Esophagus muscularis mucosa (tissue), 4 donors: ENCODE measurements at regions not wholly inside any gene's neighbourhood (a gene's known extent, or its start where the extent isn't known, plus 50 kb on each side); places are given as distances from the start of the nearest gene placed in this dataset.

Source experiments
- CTCF ChIP-seq, 3 experiments: fragments of 200-600 bp in 2 of 3; fragments of 450-650 bp in 1 of 3; sonication (generic) in 2 of 3; IDR thresholded peaks; one replicate each; pipeline ENCODE4 v1.5.1; 2017 to 2019; ENCODE audit warnings: antibody characterized with exemption in 3 of 3, mild to moderate bottlenecking in 2 of 3, moderate library complexity in 1 of 3
- EP300 ChIP-seq: sonication (generic); formaldehyde crosslinking; IDR thresholded peaks from one replicate; pipeline ENCODE4 v1.6.1; 2017; ENCODE audit warnings: antibody characterized with exemption
- POLR2A ChIP-seq: fragments of 450-650 bp; IDR thresholded peaks from one replicate; pipeline ENCODE4 v1.6.1; 2017; ENCODE audit warnings: antibody characterized with exemption, moderate library complexity, mild to moderate bottlenecking, low read depth
- POLR2AphosphoS5 ChIP-seq, 2 donors: sonication (generic); formaldehyde crosslinking; IDR thresholded peaks; one replicate each; pipeline ENCODE4 v1.6.1; 2017; ENCODE audit warnings: antibody characterized with exemption in 2 of 2

- TF ChIP-seq CTCF (IDR thresholded peaks at IDR 0.05): no peak
- no peak for TF ChIP-seq POLR2AphosphoS5 (IDR thresholded peaks at IDR 0.05)
- no peak for TF ChIP-seq POLR2A
- TF ChIP-seq EP300: no peak
These were observed 188.9 kb upstream of the CXCR4 start for GRCh38 chr2:136306836-136307235.
